IPS-NIHi7 (cell line): ENCODE measurements at regions not wholly inside any gene's neighbourhood (a gene's known extent, or its start where the extent isn't known, plus 50 kb on each side); places are given as distances from the start of the nearest gene placed in this dataset.

ENCODE experiments used
- DNase-seq: peaks from one replicate; pipeline ENCODE4 v3.0.0; 2012; ENCODE audit warnings: mixed read lengths; ENCODE audit errors: extremely low spot score

- DNase-seq = no peak
Observed at GRCh38 chr1:221302357-221302756, 423.1 kb downstream of the HLX start.

- no peak for DNase-seq
Observed at GRCh38 chr1:221302810-221303209, 423.6 kb downstream of the HLX start.

- DNase-seq = no peak
Observed at GRCh38 chr1:221303623-221304022, 424.4 kb downstream of the HLX start.

GRCh38 chr1:221306239-221306638 lies 427.0 kb downstream of the HLX start:
- DNase-seq = no peak

GRCh38 chr1:221308534-221309511 lies 429.6 kb downstream of the HLX start:
- no peak for DNase-seq

- DNase-seq = no peak
Observed at GRCh38 chr1:221309723-221310122, 430.5 kb downstream of the HLX start.

- DNase-seq = no peak
Observed at GRCh38 chr1:221310180-221310579, 430.9 kb downstream of the HLX start.

- DNase-seq = no peak
Observed at GRCh38 chr1:221315330-221315729, 426.6 kb downstream of the DUSP10 start.

- DNase-seq = no peak
Observed at GRCh38 chr1:221316491-221317056, 425.3 kb downstream of the DUSP10 start.

GRCh38 chr1:221317537-221317936 lies 424.4 kb downstream of the DUSP10 start:
- no peak for DNase-seq

GRCh38 chr1:221327954-221328353 lies 413.9 kb downstream of the DUSP10 start:
- no peak for DNase-seq

- DNase-seq = no peak
Observed at GRCh38 chr1:221328371-221328770, 413.5 kb downstream of the DUSP10 start.

GRCh38 chr1:221331273-221332183 lies 410.4 kb downstream of the DUSP10 start:
- DNase-seq = no peak

GRCh38 chr1:221334062-221334461 lies 407.8 kb downstream of the DUSP10 start:
- DNase-seq = no peak

GRCh38 chr1:221335161-221336101 lies 406.5 kb downstream of the DUSP10 start:
- DNase-seq = peak; percentile 13

- no peak for DNase-seq
Observed at GRCh38 chr1:221336126-221336525, 405.8 kb downstream of the DUSP10 start.

- no peak for DNase-seq
Observed at GRCh38 chr1:221337106-221337505, 404.8 kb downstream of the DUSP10 start.

GRCh38 chr1:221343136-221343535 lies 398.8 kb downstream of the DUSP10 start:
- DNase-seq = no peak

- DNase-seq = no peak
Observed at GRCh38 chr1:221343607-221344006, 398.3 kb downstream of the DUSP10 start.

GRCh38 chr1:221344693-221345092 lies 397.2 kb downstream of the DUSP10 start:
- DNase-seq = no peak

GRCh38 chr1:221347706-221348105 lies 394.2 kb downstream of the DUSP10 start:
- no peak for DNase-seq
